Pancreas (tissue), 10 donors: ENCODE measurements at regions not wholly inside any gene's neighbourhood (a gene's known extent, or its start where the extent isn't known, plus 50 kb on each side); places are given as distances from the start of the nearest gene placed in this dataset.

Source experiments
- ATAC-seq, 4 donors: fragments of 200-7000 bp; cut with Tn5 transposase; one replicate each; pipeline versions ENCODE4 v1.8.0 to v1.9.1; 2020; ENCODE audit warnings: mild to moderate bottlenecking in 4 of 4, moderate library complexity in 4 of 4
- DNase-seq, 6 donors: peaks; one replicate each; pipeline ENCODE4 v3.0.0-alpha.2; 2020
- FAIRE-seq: peaks from 2 replicates; lab custom pipeline; 2012; peaks lifted over from hg19 to GRCh38; lab: Jason Lieb, UNC
- H3K27ac ChIP-seq, 4 donors: fragments of 200-600 bp; sonication (generic); 1 replicate in 3 of 4; 2 replicates in 1 of 4; pipeline versions ENCODE4 v1.5.0 to v1.8.0; 2020
- H3K27me3 ChIP-seq, 4 donors: fragments of 200-600 bp; one replicate each; pipeline ENCODE4 v1.8.0; 2021
- H3K36me3 ChIP-seq, 3 donors: fragments of 200-600 bp; sonication (generic) in 1 of 3; one replicate each; pipeline versions ENCODE4 v1.5.0 to v1.8.0; 2020 to 2021
- H3K4me1 ChIP-seq, 3 donors: fragments of 200-600 bp; one replicate each; pipeline ENCODE4 v1.8.0; 2021
- H3K4me3 ChIP-seq, 4 donors: fragments of 200-600 bp; sonication (generic) in 2 of 4; one replicate each; pipeline versions ENCODE4 v1.5.0 to v1.8.0; 2020 to 2021
- H3K9me3 ChIP-seq, 4 donors: fragments of 200-600 bp; one replicate each; pipeline ENCODE4 v1.8.0; 2021
- WGBS, 2 donors: extraction: QIAGEN DNeasy Blood & Tissue Kit; methylation state at CpG; one replicate each; pipeline ENCODE4 v1.1.7; 2013; 5-methylcytosine and 5-hydroxymethylcytosine counted together
- intact Hi-C, 3 donors: fragments of 100-400 bp; cut with DNase I; formaldehyde crosslinking; loops; one replicate each; pipeline versions ENCODE4 v1.11.1 to v1.14.2; 2022
- TF ChIP-seq, protein P1 (sequence below), 4 donors: fragments of 200-600 bp; sonication (generic) in 3 of 4; IDR thresholded peaks; one replicate each; pipeline versions ENCODE4 v1.5.0 to v1.8.0; 2021; ENCODE audit warnings: antibody characterized with exemption in 4 of 4
- donor health status: healthy with polysubstance abuse.
- donor health status: DM: no; HTN: no; CAD: no; lungs with moderate emphysema.
- donor health status: DM: no; HTN: no; CAD: no.
- donor health status: control.
- donor health status: control.
- donor health status: Bipolar disorder and iron deficiency.
- donor health status: DM: yes; HTN: yes; CAD: no.
- donor health status: DM: no; HTN: no; CAD: no.
- donor health status: DM: no; HTN: no; CAD: no.
- donor health status: DM: yes; HTN: yes; CAD: no.

GRCh38 chr13:67299072-67299635 lies 69.0 kb upstream of the PCDH9 start:
- H3K27me3 ChIP-seq: no peaks in the 10 kb centered on the region
- WGBS, 2 donors: 46 to 50% methylated on average over 1 of the region's 1 CpG
- no peaks in the 10 kb centered on the region for H3K9me3 ChIP-seq
- TF ChIP-seq, protein P1, sequence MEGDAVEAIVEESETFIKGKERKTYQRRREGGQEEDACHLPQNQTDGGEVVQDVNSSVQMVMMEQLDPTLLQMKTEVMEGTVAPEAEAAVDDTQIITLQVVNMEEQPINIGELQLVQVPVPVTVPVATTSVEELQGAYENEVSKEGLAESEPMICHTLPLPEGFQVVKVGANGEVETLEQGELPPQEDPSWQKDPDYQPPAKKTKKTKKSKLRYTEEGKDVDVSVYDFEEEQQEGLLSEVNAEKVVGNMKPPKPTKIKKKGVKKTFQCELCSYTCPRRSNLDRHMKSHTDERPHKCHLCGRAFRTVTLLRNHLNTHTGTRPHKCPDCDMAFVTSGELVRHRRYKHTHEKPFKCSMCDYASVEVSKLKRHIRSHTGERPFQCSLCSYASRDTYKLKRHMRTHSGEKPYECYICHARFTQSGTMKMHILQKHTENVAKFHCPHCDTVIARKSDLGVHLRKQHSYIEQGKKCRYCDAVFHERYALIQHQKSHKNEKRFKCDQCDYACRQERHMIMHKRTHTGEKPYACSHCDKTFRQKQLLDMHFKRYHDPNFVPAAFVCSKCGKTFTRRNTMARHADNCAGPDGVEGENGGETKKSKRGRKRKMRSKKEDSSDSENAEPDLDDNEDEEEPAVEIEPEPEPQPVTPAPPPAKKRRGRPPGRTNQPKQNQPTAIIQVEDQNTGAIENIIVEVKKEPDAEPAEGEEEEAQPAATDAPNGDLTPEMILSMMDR (IDR thresholded peaks at IDR 0.05): no peak
- no peak overlapping the region for H3K4me3 ChIP-seq
- no peak overlapping the region for H3K27ac ChIP-seq
- H3K36me3 ChIP-seq: no peaks in the 10 kb centered on the region
- FAIRE-seq: no peak
- peak in 1 of 4 donors; percentile 29 for ATAC-seq
- intact Hi-C loops: no loop called here
- H3K4me1 ChIP-seq: no peaks in the 10 kb centered on the region
- DNase-seq: no peak

- FAIRE-seq (no peak), DNase-seq (no peak), ATAC-seq (no peak)
- Histone ChIP-seq H3K4me1 (no peaks in the 10 kb centered on the region), H3K27ac (no peak overlapping the region), H3K4me3 (no peak overlapping the region), H3K27me3 (no peaks in the 10 kb centered on the region), H3K36me3 (no peaks in the 10 kb centered on the region), H3K9me3 (no peaks in the 10 kb centered on the region)
- TF ChIP-seq, protein P1 (IDR thresholded peaks at IDR 0.05): no peak
- intact Hi-C loops: no loop called here
These were observed 68.2 kb upstream of the PCDH9 start for GRCh38 chr13:67298297-67298696.

DNA sequence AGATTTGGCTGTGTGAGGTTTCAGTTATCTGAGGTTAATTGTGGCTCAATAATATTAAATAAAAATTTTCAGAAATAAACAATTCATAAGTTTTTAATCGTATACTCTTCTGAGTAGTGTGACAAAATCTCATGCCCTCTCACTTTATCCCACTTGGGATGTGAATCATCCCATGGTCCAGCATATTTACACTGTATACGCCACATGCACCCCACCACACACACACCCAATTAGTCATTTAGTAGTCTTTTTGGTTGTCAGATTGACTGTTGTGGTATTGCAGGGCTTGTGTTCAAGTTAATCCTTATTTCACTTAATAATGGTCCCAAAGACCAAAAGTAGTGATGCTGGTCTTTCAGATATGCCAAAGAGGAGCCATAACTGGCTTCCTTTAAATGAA lies 66.4 kb upstream of the PCDH9 start:
- FAIRE-seq (no peak), DNase-seq (no peak), ATAC-seq (no peak)
- Histone ChIP-seq H3K4me1 (no peaks in the 10 kb centered on the region), H3K27me3 (no peaks in the 10 kb centered on the region), H3K4me3 (no peak overlapping the region), H3K36me3 (no peaks in the 10 kb centered on the region), H3K9me3 (no peaks in the 10 kb centered on the region), H3K27ac (no peak overlapping the region)
- intact Hi-C loops: no loop called here
- TF ChIP-seq, protein P1 (IDR thresholded peaks at IDR 0.05): no peak
- whole genome bisulfite sequencing, 2 donors: 57 to 77% methylated on average over 2 of the region's 2 CpGs

- no peaks in the 10 kb centered on the region for H3K4me1 ChIP-seq
- no peak overlapping the region for H3K4me3 ChIP-seq
- no peaks in the 10 kb centered on the region for H3K36me3 ChIP-seq
- no peak for ATAC-seq
- H3K27me3 ChIP-seq: no peaks in the 10 kb centered on the region
- DNase-seq: no peak
- TF ChIP-seq, protein P1 (IDR thresholded peaks at IDR 0.05): no peak
- 33 to 49% methylated on average over 1 of the region's 1 CpG for WGBS, 2 donors
- intact Hi-C loops: no loop called here
- H3K27ac ChIP-seq: no peak overlapping the region
- FAIRE-seq: no peak
- no peaks in the 10 kb centered on the region for H3K9me3 ChIP-seq
These were observed 62.8 kb upstream of the PCDH9 start for GRCh38 chr13:67292886-67293285.

- no peaks in the 10 kb centered on the region for H3K36me3 ChIP-seq
- 77 to 97% methylated on average over 1 of the region's 1 CpG for WGBS, 2 donors
- H3K9me3 ChIP-seq: no peaks in the 10 kb centered on the region
- no peak overlapping the region for H3K27ac ChIP-seq
- no peaks in the 10 kb centered on the region for H3K27me3 ChIP-seq
- ATAC-seq: no peak
- no peak for DNase-seq
- no peak overlapping the region for H3K4me3 ChIP-seq
- FAIRE-seq: no peak
- TF ChIP-seq, protein P1 (IDR thresholded peaks at IDR 0.05): no peak
- no peaks in the 10 kb centered on the region for H3K4me1 ChIP-seq
- intact Hi-C loops: no loop called here
These were observed 55.5 kb upstream of the PCDH9 start for GRCh38 chr13:67285611-67286010.
